ENCODE measurements at regions not wholly inside any gene's neighbourhood (a gene's known extent, or its start where the extent isn't known, plus 50 kb on each side); places are given as distances from the start of the nearest gene placed in this dataset.

DNA sequence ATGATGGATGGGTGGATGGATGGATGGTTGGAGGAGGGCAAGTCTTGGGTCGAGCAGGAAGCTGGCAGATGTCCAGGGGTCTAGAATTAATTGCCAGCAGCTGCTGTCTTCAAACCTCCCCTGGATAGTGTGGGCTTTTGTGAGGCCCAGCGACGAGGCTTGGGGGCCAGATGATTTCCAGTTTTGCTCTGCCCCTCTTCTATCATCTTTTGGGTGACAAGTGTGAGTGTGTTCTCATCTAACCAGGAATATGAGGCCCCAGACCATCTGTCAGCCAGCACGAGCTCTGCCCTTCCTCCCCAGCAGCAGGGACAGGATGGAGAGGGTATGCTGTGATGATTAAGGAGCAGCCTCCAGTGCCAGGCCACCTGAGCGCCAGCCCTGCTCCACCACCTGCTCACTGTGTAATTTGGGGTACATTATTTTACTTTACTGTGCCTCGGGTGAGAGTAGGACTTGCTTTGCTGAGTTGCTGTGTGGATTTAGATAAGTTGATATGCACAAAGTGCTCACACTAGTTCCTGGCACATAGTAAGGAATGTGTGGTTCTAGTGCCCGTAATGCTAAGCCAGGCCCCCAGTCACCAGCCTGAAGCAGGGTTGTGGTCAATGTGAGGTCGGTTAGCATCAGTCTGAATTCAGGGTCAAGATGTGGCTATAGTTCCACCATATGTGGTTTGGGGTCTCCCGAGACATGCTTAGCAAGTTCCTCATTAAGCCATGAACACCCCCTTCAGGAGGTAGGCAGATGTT lies 251.1 kb downstream of the CYP26B1 start:
- TF ChIP-seq CTCF (IDR thresholded peaks at IDR 0.05; ENCODE audit: insufficient read depth, low read length, poor library complexity, severe bottlenecking) (no peak), EZH2phosphoT487 (conservative IDR thresholded peaks at IDR 0.05; ENCODE audit: low read length) (no peak)
